NCI-H510A treated with DMSO at 0.1 percent for 48 hours (cell line): ENCODE measurements at regions not wholly inside any gene's neighbourhood (a gene's known extent, or its start where the extent isn't known, plus 50 kb on each side); places are given as distances from the start of the nearest gene placed in this dataset.

ENCODE experiments used
- DNase-seq: peaks from one replicate; lab custom pipeline; 2025; lab: John Stamatoyannopoulos, UW

GRCh38 chr15:94008104-94009074 is 223.0 kb upstream of the MCTP2 start:
- DNase-seq: no peak

GRCh38 chr15:94004697-94005096 is 226.7 kb upstream of the MCTP2 start:
- DNase-seq: no peak

- DNase-seq: no peak
Measured at GRCh38 chr15:94002041-94002440, 229.3 kb upstream of the MCTP2 start.

GRCh38 chr15:94001255-94001801 is 230.0 kb upstream of the MCTP2 start:
- DNase-seq: no peak

- DNase-seq: no peak
Measured at GRCh38 chr15:94000606-94001005, 230.8 kb upstream of the MCTP2 start.

GRCh38 chr15:93997071-93997658 is 234.2 kb upstream of the MCTP2 start:
- no peak for DNase-seq

GRCh38 chr15:93989440-93989998 is 241.8 kb upstream of the MCTP2 start:
- DNase-seq: no peak

- no peak for DNase-seq
Measured at GRCh38 chr15:93987068-93987467, 244.3 kb upstream of the MCTP2 start.

- DNase-seq: no peak
Measured at GRCh38 chr15:93986400-93986984, 244.9 kb upstream of the MCTP2 start.

- no peak for DNase-seq
Measured at GRCh38 chr15:93985925-93986324, 245.4 kb upstream of the MCTP2 start.

GRCh38 chr15:93985176-93985575 is 246.2 kb upstream of the MCTP2 start:
- DNase-seq: no peak

GRCh38 chr15:93983526-93983925 is 247.8 kb upstream of the MCTP2 start:
- no peak for DNase-seq

GRCh38 chr15:93982226-93982727 is 249.1 kb upstream of the MCTP2 start:
- DNase-seq: no peak

GRCh38 chr15:93981706-93982105 is 249.7 kb upstream of the MCTP2 start:
- DNase-seq: no peak

- DNase-seq: no peak
Measured at GRCh38 chr15:93980261-93980911, 251.0 kb upstream of the MCTP2 start.

GRCh38 chr15:93974804-93975481 is 256.4 kb upstream of the MCTP2 start:
- DNase-seq: peak; percentile 32

GRCh38 chr15:93973287-93973686 is 258.1 kb upstream of the MCTP2 start:
- no peak for DNase-seq

- no peak for DNase-seq
Measured at GRCh38 chr15:93968773-93969172, 262.6 kb upstream of the MCTP2 start.

GRCh38 chr15:93965304-93965908 is 266.0 kb upstream of the MCTP2 start:
- DNase-seq: no peak

GRCh38 chr15:93954985-93955571 is 276.3 kb upstream of the MCTP2 start:
- peak; percentile 54 for DNase-seq
